ENCODE measurements at regions not wholly inside any gene's neighbourhood (a gene's known extent, or its start where the extent isn't known, plus 50 kb on each side); places are given as distances from the start of the nearest gene placed in this dataset.

DNA sequence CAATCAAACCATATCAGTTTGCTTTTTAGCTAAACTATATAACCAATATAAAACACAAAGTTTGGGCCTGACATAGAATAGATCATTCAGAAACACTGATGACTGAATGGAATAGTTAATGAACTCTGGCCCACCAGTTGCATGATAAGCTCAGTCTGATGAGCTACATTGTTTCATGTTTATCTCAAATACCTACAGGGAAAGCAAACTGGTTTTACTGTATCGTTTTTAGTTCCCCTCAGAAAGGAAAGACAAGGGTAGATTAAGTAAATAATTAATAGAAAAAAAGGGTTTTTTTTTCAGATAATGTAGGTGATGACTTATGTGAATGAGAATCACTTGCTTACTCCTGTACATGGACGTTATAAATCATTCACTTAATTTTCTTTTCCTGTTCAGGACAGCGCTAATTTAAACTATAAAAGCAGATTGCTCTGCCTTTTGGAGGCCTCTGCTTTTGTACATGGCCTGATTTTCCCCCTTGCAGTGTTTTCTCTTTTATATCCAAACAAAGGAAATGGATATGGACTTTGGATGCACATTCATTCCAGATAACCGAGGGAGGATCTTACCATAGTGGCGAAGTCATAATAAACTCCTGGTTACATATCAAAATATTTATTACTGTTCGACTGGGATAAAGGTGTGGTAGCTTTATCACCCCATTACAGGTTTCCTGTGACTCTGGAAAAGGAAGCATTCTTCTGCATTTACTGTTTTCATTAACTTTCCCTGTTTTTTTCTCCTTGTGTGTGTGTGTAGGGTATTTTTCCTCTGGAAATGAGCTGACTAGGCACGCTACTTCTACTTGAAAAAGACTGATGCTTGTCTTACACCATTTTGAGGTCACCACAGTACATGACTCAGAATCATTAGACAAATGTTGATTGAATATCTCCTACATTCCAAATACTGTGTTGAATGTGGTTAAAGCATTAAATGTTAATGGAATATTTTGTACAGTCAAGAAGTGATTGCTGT, 373.1 kb upstream of the HS3ST1 start:
- Histone ChIP-seq H3K4me1 (ENCODE audit: control insufficient read depth, insufficient read depth, low read length) (peaks cover 3% of the 10 kb centered on the region), H3K4me3 (ENCODE audit: low read length) (no peak overlapping the region), H3K36me3 (ENCODE audit: control insufficient read depth, insufficient read depth, low read length) (no peaks in the 10 kb centered on the region), H3K27ac (ENCODE audit: low read length) (peak overlapping the region; percentile 36), H3K27me3 (ENCODE audit: control insufficient read depth, insufficient read depth, low read length) (no peaks in the 10 kb centered on the region), H3K9me3 (ENCODE audit: control insufficient read depth, low read depth, low read length) (no peaks in the 10 kb centered on the region)
- 19% methylated on average over 2 of the region's 7 CpGs for WGBS (ENCODE audit: insufficient coverage, low lambda C conversion rate)
- peak; percentile 70 to 93 for DNase-seq

DNA sequence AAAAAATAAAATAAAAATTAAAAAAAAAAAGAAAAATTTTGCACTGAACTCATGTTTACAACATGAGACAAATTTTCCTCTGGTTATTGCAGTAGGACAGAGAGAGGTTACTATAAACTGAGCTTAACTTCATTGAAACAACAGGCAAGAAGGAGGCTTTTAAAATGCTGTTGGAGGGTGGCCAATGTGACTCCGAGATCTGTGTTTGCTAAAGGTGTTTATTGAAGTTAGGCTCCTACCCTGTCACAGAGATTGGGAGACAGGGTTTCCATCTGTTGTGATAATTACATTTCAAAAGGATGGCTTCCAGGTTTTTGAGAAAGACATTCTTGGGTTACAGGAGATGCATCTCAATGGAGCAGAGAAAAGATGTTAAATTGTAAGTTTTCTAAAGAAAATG, 370.5 kb upstream of the HS3ST1 start:
- Histone ChIP-seq H3K4me3 (ENCODE audit: low read length) (no peak overlapping the region), H3K27ac (ENCODE audit: low read length) (no peak overlapping the region), H3K4me1 (ENCODE audit: control insufficient read depth, insufficient read depth, low read length) (peaks cover 3% of the 10 kb centered on the region), H3K36me3 (ENCODE audit: control insufficient read depth, insufficient read depth, low read length) (no peaks in the 10 kb centered on the region), H3K9me3 (ENCODE audit: control insufficient read depth, low read depth, low read length) (no peaks in the 10 kb centered on the region), H3K27me3 (ENCODE audit: control insufficient read depth, insufficient read depth, low read length) (no peaks in the 10 kb centered on the region)
- 67% methylated on average over 1 of the region's 1 CpG for WGBS (ENCODE audit: insufficient coverage, low lambda C conversion rate)
- no peak for DNase-seq

DNA sequence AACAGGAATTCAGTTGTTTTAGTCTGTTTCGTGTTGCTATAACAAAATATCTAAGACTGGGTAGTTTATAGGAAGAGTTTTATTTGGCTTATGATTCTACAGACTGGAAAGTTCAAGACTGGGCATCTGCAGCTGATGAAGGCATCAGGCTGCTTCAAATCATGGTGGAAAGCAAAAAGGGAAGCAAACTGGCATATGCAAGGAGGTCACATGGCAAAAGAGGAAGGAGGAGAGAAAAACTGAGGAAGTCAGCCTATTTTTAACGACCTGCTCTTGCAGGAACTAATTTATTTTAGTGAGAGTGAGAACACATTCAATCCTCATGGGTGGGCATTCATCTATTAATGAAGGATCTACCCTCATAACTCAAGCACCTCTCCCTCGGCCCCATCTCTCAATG, 363.1 kb upstream of the HS3ST1 start:
- Histone ChIP-seq H3K27me3 (ENCODE audit: control insufficient read depth, insufficient read depth, low read length) (no peaks in the 10 kb centered on the region), H3K27ac (ENCODE audit: low read length) (no peak overlapping the region), H3K4me3 (ENCODE audit: low read length) (no peak overlapping the region), H3K36me3 (ENCODE audit: control insufficient read depth, insufficient read depth, low read length) (no peaks in the 10 kb centered on the region), H3K9me3 (ENCODE audit: control insufficient read depth, low read depth, low read length) (no peaks in the 10 kb centered on the region), H3K4me1 (ENCODE audit: control insufficient read depth, insufficient read depth, low read length) (no peaks in the 10 kb centered on the region)
- 83% methylated on average over 1 of the region's 3 CpGs for WGBS (ENCODE audit: insufficient coverage, low lambda C conversion rate)
- DNase-seq, result no peak

DNA sequence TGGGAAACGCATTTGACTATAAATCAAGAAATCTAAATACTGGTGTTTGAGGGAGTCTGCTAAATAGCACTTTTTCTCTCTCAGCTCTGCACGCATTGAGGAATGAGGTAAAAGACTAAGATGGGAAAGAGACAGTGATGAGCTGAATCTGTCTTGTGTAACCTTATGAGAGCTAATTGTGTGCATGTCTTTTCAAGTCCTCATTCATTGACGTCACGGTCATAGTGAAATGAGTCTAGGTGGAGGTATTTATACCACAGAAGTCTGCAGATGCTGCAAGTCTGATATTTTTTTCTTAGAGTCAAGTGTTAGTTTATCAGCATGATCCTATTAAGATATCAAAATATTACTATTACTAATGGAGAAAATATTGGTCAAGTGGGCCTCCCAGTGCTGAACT, 361.5 kb upstream of the HS3ST1 start:
- no peaks in the 10 kb centered on the region for H3K4me1 ChIP-seq (ENCODE audit: control insufficient read depth, insufficient read depth, low read length)
- H3K36me3 ChIP-seq (ENCODE audit: control insufficient read depth, insufficient read depth, low read length), result no peaks in the 10 kb centered on the region
- H3K4me3 ChIP-seq (ENCODE audit: low read length), result no peak overlapping the region
- no peaks in the 10 kb centered on the region for H3K9me3 ChIP-seq (ENCODE audit: control insufficient read depth, low read depth, low read length)
- no peaks in the 10 kb centered on the region for H3K27me3 ChIP-seq (ENCODE audit: control insufficient read depth, insufficient read depth, low read length)
- WGBS (ENCODE audit: insufficient coverage, low lambda C conversion rate), result no CpG with 5 or more reads among the region's 4 CpGs
- H3K27ac ChIP-seq (ENCODE audit: low read length), result no peak overlapping the region
- DNase-seq, result no peak

DNA sequence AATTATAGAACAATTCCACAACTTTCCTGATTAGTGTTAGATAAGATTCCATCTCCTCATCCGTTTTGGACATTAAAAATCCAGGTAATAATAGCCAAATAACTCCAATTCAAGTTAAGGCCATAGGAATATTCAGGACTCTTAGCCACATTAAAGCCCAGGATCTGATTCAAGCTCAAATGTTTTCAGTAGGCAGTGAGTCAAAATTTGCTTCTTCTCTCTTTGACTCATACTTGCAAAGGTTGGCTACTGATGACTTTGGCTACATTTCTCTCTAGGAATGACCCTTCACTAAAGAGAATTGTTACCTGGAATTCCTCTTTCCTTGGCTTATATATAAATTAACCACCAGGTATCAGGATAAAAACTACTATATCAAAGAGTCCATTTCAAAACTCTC, 354.9 kb upstream of the HS3ST1 start:
- no peaks in the 10 kb centered on the region for H3K36me3 ChIP-seq (ENCODE audit: control insufficient read depth, insufficient read depth, low read length)
- no peak overlapping the region for H3K4me3 ChIP-seq (ENCODE audit: low read length)
- WGBS (ENCODE audit: insufficient coverage, low lambda C conversion rate), result no CpG with 5 or more reads among the region's 1 CpG
- H3K27ac ChIP-seq (ENCODE audit: low read length), result no peak overlapping the region
- DNase-seq, result no peak
- H3K4me1 ChIP-seq (ENCODE audit: control insufficient read depth, insufficient read depth, low read length), result no peaks in the 10 kb centered on the region
- H3K9me3 ChIP-seq (ENCODE audit: control insufficient read depth, low read depth, low read length), result no peaks in the 10 kb centered on the region
- H3K27me3 ChIP-seq (ENCODE audit: control insufficient read depth, insufficient read depth, low read length), result no peaks in the 10 kb centered on the region

DNA sequence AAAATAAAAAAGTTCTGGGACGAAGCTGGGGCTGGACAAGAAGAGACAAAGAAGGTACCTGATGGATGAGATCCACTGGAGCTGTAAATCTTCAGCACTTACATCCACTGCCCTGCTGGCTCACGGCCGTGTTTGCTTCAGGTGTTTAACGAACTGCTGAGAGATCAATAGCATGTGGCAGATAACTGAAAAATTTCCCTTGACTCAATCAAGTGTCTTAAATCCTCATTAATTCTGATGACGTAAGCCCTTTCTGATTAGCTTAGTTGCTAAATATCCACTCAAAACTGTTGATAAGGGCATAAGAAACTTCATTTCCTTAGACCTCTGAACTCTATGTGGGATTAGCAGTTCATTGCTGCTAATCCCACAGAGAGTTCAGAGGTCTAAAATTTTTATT, 354.2 kb upstream of the HS3ST1 start:
- no peaks in the 10 kb centered on the region for H3K9me3 ChIP-seq (ENCODE audit: control insufficient read depth, low read depth, low read length)
- no peak overlapping the region for H3K27ac ChIP-seq (ENCODE audit: low read length)
- no peaks in the 10 kb centered on the region for H3K27me3 ChIP-seq (ENCODE audit: control insufficient read depth, insufficient read depth, low read length)
- H3K4me3 ChIP-seq (ENCODE audit: low read length), result no peak overlapping the region
- H3K4me1 ChIP-seq (ENCODE audit: control insufficient read depth, insufficient read depth, low read length), result no peaks in the 10 kb centered on the region
- H3K36me3 ChIP-seq (ENCODE audit: control insufficient read depth, insufficient read depth, low read length), result no peaks in the 10 kb centered on the region
- DNase-seq, result peak in 1 of 2 donors; percentile 53
- no CpG with 5 or more reads among the region's 5 CpGs for WGBS (ENCODE audit: insufficient coverage, low lambda C conversion rate)

DNA sequence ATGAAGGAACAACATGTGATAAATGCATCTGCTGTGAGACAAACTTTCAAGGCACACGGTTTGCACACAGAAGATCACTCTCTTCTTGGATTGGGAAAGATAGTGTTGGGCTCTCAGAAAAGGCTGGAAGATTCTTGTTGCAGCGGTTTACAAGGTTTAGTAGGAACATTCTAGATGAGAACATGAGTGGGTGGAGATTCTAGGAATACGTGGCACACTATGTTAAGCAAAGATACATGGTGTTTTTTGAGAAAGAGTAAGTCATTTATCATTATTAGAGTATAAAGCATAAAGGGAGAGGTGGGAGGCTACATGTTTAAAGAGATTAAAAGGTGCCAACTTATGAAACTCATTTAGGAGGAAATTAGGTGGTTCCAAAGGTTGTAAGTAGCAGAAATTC, 348.8 kb upstream of the HS3ST1 start:
- Histone ChIP-seq H3K4me1 (ENCODE audit: control insufficient read depth, insufficient read depth, low read length) (no peaks in the 10 kb centered on the region), H3K27ac (ENCODE audit: low read length) (no peak overlapping the region), H3K9me3 (ENCODE audit: control insufficient read depth, low read depth, low read length) (no peaks in the 10 kb centered on the region), H3K4me3 (ENCODE audit: low read length) (no peak overlapping the region), H3K36me3 (ENCODE audit: control insufficient read depth, insufficient read depth, low read length) (no peaks in the 10 kb centered on the region), H3K27me3 (ENCODE audit: control insufficient read depth, insufficient read depth, low read length) (no peaks in the 10 kb centered on the region)
- no peak for DNase-seq
- 94% methylated on average over 3 of the region's 3 CpGs for WGBS (ENCODE audit: insufficient coverage, low lambda C conversion rate)

DNA sequence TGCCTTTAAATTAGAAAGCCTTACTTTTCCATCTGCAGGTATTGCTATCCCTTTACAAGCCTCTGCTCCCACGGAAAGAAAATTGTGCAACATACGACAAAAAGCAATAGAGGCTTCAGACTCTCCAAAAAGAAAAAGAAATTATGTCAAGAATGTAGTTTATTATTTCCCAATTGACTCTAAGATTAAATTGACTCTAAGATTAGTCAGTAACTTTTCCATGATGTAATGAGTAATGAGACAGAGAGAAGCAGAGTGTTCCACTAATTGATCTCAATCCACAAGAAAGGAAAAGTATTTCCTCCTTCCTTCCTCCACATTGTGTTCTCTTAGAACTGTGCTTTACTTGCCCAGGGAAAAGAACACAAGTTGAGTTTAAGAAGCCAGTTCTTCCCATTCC, 345.7 kb upstream of the HS3ST1 start:
- Histone ChIP-seq H3K9me3 (ENCODE audit: control insufficient read depth, low read depth, low read length) (no peaks in the 10 kb centered on the region), H3K27me3 (ENCODE audit: control insufficient read depth, insufficient read depth, low read length) (no peaks in the 10 kb centered on the region), H3K4me3 (ENCODE audit: low read length) (no peak overlapping the region), H3K4me1 (ENCODE audit: control insufficient read depth, insufficient read depth, low read length) (no peaks in the 10 kb centered on the region), H3K27ac (ENCODE audit: low read length) (no peak overlapping the region), H3K36me3 (ENCODE audit: control insufficient read depth, insufficient read depth, low read length) (no peaks in the 10 kb centered on the region)
- no peak for DNase-seq
- no CpG with 5 or more reads among the region's 2 CpGs for WGBS (ENCODE audit: insufficient coverage, low lambda C conversion rate)

DNA sequence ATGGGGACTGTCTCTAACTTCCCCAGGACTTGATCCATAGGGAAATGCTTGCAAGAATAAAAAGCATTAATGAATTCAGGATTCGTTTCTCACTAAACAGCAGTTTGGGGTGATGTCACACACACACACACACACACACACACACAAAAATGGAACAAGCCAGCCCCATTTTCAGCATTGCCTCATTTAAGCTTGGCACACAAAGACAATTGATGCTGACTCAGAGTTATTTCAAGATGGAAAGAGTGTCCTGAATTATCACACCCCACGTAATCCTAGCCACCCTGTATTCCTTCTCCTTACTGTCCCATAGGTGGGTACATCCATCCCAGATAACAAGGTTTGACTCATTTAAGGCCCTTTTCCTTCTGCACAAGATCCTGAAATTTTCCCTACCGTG, 345.1 kb upstream of the HS3ST1 start:
- WGBS (ENCODE audit: insufficient coverage, low lambda C conversion rate), result 100% methylated on average over 1 of the region's 3 CpGs
- Histone ChIP-seq H3K27ac (ENCODE audit: low read length) (no peak overlapping the region), H3K4me3 (ENCODE audit: low read length) (no peak overlapping the region), H3K27me3 (ENCODE audit: control insufficient read depth, insufficient read depth, low read length) (no peaks in the 10 kb centered on the region), H3K9me3 (ENCODE audit: control insufficient read depth, low read depth, low read length) (no peaks in the 10 kb centered on the region), H3K4me1 (ENCODE audit: control insufficient read depth, insufficient read depth, low read length) (no peaks in the 10 kb centered on the region), H3K36me3 (ENCODE audit: control insufficient read depth, insufficient read depth, low read length) (no peaks in the 10 kb centered on the region)
- DNase-seq, result no peak

DNA sequence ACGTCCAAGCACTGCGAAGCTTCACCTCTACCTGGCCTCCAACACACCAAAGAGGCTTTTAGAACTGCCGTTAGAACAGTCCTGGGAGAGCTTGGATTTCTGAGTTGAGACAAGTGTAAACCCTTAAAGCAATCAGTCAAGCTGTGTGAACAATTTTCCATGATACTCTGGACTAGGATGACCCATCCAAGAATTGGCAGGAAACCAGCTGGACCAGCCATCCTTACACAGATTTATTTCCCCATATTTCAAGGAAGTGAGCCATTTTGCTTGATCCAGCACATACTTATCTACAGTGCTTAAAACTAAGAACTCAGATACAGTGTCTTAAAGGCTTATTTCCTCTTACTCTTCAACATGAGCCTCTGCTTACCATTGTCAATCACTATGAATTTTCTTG, 340.7 kb upstream of the HS3ST1 start:
- no peak overlapping the region for H3K27ac ChIP-seq (ENCODE audit: low read length)
- no CpG with 5 or more reads among the region's 3 CpGs for WGBS (ENCODE audit: insufficient coverage, low lambda C conversion rate)
- no peaks in the 10 kb centered on the region for H3K36me3 ChIP-seq (ENCODE audit: control insufficient read depth, insufficient read depth, low read length)
- H3K4me1 ChIP-seq (ENCODE audit: control insufficient read depth, insufficient read depth, low read length), result no peaks in the 10 kb centered on the region
- H3K4me3 ChIP-seq (ENCODE audit: low read length), result no peak overlapping the region
- DNase-seq, result peak in 1 of 2 donors; percentile 26
- H3K27me3 ChIP-seq (ENCODE audit: control insufficient read depth, insufficient read depth, low read length), result no peaks in the 10 kb centered on the region
- no peaks in the 10 kb centered on the region for H3K9me3 ChIP-seq (ENCODE audit: control insufficient read depth, low read depth, low read length)
